ENCODE measurements at regions not wholly inside any gene's neighbourhood (a gene's known extent, or its start where the extent isn't known, plus 50 kb on each side); places are given as distances from the start of the nearest gene placed in this dataset.

- no peak overlapping the region for H3K4me3 ChIP-seq (ENCODE audit: low read depth, low read length)
- no peak for TF ChIP-seq CTCF (IDR thresholded peaks at IDR 0.05; ENCODE audit: insufficient read depth, low read depth, low read length)
- peak; percentile 52 for DNase-seq (ENCODE audit: low read depth)
Measured at GRCh38 chr5:82332886-82333615, 54.9 kb upstream of the RPS23 start.

- peak; percentile 56 for DNase-seq (ENCODE audit: low read depth)
- H3K4me3 ChIP-seq (ENCODE audit: low read depth, low read length) = no peak overlapping the region
- no peak for TF ChIP-seq CTCF (IDR thresholded peaks at IDR 0.05; ENCODE audit: insufficient read depth, low read depth, low read length)
Measured at GRCh38 chr5:82332064-82332855, 54.1 kb upstream of the RPS23 start.

- no peak for TF ChIP-seq CTCF (IDR thresholded peaks at IDR 0.05; ENCODE audit: insufficient read depth, low read depth, low read length)
- DNase-seq (ENCODE audit: low read depth) = no peak
- H3K4me3 ChIP-seq (ENCODE audit: low read depth, low read length) = no peak overlapping the region
Measured at GRCh38 chr5:82331557-82331956, 53.4 kb upstream of the RPS23 start.

- no peak for TF ChIP-seq CTCF (IDR thresholded peaks at IDR 0.05; ENCODE audit: insufficient read depth, low read depth, low read length)
- H3K4me3 ChIP-seq (ENCODE audit: low read depth, low read length) = no peak overlapping the region
- no peak for DNase-seq (ENCODE audit: low read depth)
Measured at GRCh38 chr5:82330530-82331270, 52.5 kb upstream of the RPS23 start.

GRCh38 chr5:82329393-82329792 is 51.2 kb upstream of the RPS23 start:
- H3K4me3 ChIP-seq (ENCODE audit: low read depth, low read length) = no peak overlapping the region
- DNase-seq (ENCODE audit: low read depth) = no peak
- TF ChIP-seq CTCF (IDR thresholded peaks at IDR 0.05; ENCODE audit: insufficient read depth, low read depth, low read length) = no peak
